Fibroblast of mammary gland (primary cell): ENCODE measurements at regions not wholly inside any gene's neighbourhood (a gene's known extent, or its start where the extent isn't known, plus 50 kb on each side); places are given as distances from the start of the nearest gene placed in this dataset.
"Not testable (repeated sequence)": the region's sequence is repeated elsewhere in the genome, so short reads cannot be mapped to it uniquely, and the experiment has no call there.

Source experiments
- DNase-seq: peaks from one replicate; pipeline ENCODE4 v3.0.0-alpha.2; 2010; ENCODE audit warnings: low read depth
- H3K4me3 ChIP-seq: 2 replicates; pipeline ENCODE4 v1.5.1; 2011; ENCODE audit warnings: low read depth, mild to moderate bottlenecking, low read length, moderate library complexity; ENCODE audit not compliant: control insufficient read depth
- CTCF ChIP-seq: conservative IDR thresholded peaks from 2 replicates; pipeline ENCODE4 v1.5.1; 2011; ENCODE audit warnings: low read depth, low read length, inconsistent platforms; ENCODE audit not compliant: control insufficient read depth, insufficient read depth

- H3K4me3 ChIP-seq = no peak overlapping the region
- DNase-seq = no peak
- TF ChIP-seq CTCF = no peak
These were observed 303.7 kb upstream of the RRP15 start for GRCh38 chr1:217981430-217981829.

DNA sequence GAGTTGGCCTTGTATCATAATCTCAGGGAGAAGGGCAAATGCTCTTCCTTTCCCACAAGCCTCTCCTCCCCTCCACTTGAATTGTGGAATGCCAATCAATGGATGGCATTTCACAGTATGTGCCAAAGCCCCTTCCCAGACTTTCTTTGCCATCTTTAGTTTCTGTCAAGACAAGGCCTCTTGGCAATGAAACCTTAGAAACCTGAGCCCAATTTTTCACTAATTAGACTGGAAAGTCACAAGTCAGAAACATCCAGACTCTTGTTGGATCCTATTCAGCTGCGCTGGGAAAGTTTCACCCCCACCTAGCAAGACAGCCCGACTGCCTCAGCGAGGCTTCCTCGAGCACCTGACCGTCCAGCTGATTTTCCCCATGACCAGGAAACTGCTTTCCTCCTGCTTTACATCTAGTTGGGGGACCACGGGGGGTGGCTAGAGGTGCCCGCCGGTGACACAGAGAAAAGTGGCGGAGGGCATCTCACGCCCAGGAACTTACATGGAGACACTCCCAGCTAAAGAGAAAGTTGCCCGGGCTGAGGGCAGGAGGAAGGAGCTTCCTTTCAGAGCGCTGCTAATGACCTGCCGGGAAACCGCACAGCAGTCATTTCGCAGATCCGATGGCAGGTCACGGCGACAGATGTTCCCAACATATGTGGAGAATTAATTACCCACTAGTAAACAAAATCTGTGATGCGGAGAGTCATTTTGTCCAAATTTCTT lies 302.6 kb upstream of the RRP15 start:
- DNase-seq = no peak
- no peak overlapping the region for H3K4me3 ChIP-seq
- no peak for TF ChIP-seq CTCF

- TF ChIP-seq CTCF = no peak
- DNase-seq = no peak
- no peak overlapping the region for H3K4me3 ChIP-seq
These were observed 302.1 kb upstream of the RRP15 start for GRCh38 chr1:217983051-217983375.

- no peak overlapping the region for H3K4me3 ChIP-seq
- no peak for TF ChIP-seq CTCF
- no peak for DNase-seq
These were observed 299.5 kb upstream of the RRP15 start for GRCh38 chr1:217985641-217986040.

- no peak for DNase-seq
- no peak overlapping the region for H3K4me3 ChIP-seq
- TF ChIP-seq CTCF = no peak
These were observed 295.6 kb upstream of the RRP15 start for GRCh38 chr1:217989510-217989909.

GRCh38 chr1:217993439-217993838 lies 291.7 kb upstream of the RRP15 start:
- no peak overlapping the region for H3K4me3 ChIP-seq
- TF ChIP-seq CTCF = no peak
- no peak for DNase-seq

GRCh38 chr1:218008296-218008695 lies 276.8 kb upstream of the RRP15 start:
- not testable (repeated sequence) for DNase-seq, H3K4me3 ChIP-seq

DNA sequence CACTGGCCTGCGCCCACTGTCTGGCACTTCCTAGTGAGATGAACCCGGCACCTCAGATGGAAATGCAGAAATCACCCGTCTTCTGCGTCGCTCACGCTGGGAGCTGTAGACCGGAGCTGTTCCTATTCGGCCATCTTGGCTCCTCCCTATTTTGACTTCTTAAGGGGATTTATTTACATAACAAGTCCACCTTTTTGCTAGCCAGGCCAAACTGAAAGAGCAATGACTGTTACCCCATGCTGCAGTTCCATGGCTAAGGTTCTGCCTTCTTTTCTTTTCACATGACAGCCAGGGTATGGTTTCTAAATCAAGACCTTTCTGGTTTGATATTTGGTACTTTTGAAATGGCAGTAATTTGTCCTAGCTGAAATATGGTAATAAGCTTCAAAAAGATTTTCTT lies 270.0 kb upstream of the RRP15 start:
- DNase-seq, H3K4me3 ChIP-seq: not testable (repeated sequence)
